GDM1 (cell line): ENCODE measurements at regions not wholly inside any gene's neighbourhood (a gene's known extent, or its start where the extent isn't known, plus 50 kb on each side); places are given as distances from the start of the nearest gene placed in this dataset.

ENCODE experiments used
- DNase-seq: peaks from one replicate; lab custom pipeline; 2025; lab: John Stamatoyannopoulos, UW

DNA sequence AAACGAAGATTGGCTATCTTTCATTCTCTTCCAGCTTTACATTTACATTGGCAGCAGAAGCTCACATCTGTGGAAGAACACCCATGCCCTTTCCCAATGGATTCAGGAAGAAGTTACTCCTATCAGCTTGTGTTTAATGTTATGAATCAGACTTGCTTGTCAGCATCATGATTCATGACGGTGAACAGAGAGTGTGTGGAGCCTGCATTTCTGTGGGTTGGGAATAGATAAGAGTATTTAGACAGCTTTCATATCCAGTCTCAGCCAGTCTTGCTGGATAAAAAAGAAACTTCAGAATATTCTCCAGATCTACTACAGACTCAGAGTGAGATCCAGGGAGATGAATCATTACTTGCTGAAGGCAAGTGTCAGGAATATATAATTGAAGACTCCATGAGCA lies 812.9 kb upstream of the ZNF608 start:
- DNase-seq: no peak

- no peak for DNase-seq
Measured at GRCh38 chr5:125560476-125561225, 814.2 kb upstream of the ZNF608 start.

- no peak for DNase-seq
Measured at GRCh38 chr5:125564317-125564975, 818.0 kb upstream of the ZNF608 start.

GRCh38 chr5:125574491-125575044 lies 828.1 kb upstream of the ZNF608 start:
- DNase-seq: no peak

DNA sequence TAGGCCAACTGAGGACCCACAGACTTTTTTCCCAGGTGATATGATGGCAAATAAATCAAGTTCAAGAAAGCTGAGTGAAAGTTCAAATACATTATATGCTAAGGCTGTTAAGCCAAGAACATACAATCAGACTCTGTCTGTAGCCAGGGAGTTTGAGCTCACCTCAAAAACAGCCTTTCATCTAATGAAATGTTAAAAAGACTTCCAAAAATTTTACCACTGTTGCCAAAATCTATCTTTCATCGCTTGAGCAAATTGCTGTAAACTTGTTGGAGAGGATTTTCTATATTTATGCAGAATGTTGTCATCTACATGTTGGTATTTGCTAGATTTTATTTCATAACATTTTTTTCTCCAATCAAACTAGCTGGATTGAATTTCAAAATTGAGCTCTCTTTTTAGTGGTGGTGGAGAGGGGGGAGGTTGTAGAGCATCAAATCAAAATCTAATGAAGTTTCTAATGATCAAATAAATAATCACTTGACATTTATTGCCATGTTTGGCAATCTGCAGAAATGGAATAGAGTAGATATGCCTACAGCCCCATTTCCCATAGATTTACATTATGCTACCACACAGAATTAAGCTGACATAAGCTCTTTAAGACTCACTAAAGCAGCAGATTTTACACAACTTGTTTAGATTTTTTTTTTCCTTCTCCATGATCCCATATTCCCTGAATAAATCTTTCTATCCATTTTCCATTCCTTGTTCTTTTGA lies 828.9 kb upstream of the ZNF608 start:
- no peak for DNase-seq

- no peak for DNase-seq
Measured at GRCh38 chr5:125575891-125576505, 829.6 kb upstream of the ZNF608 start.

DNA sequence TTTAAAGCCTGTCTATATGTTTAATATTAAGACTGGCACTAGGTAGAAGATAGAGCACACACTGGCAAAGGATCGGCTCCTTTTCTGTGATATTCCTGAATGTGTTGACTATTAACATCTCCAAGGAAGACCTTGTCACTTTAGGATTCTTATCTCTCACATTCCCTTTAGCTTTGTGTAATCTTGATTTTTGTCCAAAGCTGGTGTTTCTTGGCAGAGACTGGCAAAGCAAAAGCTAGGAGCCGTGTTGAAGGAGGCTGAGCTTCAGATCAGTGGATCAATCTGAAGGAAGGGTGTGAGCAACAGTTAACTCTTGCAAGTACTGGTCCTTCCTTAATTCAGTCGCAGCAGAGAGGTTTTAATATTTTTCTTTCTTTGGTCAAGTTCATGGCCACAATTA lies 830.4 kb upstream of the ZNF608 start:
- no peak for DNase-seq

- DNase-seq: no peak
Measured at GRCh38 chr5:125578551-125578950, 832.1 kb upstream of the ZNF608 start.

GRCh38 chr5:125579182-125579581 lies 832.7 kb upstream of the ZNF608 start:
- no peak for DNase-seq

GRCh38 chr5:125581311-125581710 lies 834.9 kb upstream of the ZNF608 start:
- DNase-seq: no peak

- DNase-seq: no peak
Measured at GRCh38 chr5:125582352-125582751, 835.9 kb upstream of the ZNF608 start.

DNA sequence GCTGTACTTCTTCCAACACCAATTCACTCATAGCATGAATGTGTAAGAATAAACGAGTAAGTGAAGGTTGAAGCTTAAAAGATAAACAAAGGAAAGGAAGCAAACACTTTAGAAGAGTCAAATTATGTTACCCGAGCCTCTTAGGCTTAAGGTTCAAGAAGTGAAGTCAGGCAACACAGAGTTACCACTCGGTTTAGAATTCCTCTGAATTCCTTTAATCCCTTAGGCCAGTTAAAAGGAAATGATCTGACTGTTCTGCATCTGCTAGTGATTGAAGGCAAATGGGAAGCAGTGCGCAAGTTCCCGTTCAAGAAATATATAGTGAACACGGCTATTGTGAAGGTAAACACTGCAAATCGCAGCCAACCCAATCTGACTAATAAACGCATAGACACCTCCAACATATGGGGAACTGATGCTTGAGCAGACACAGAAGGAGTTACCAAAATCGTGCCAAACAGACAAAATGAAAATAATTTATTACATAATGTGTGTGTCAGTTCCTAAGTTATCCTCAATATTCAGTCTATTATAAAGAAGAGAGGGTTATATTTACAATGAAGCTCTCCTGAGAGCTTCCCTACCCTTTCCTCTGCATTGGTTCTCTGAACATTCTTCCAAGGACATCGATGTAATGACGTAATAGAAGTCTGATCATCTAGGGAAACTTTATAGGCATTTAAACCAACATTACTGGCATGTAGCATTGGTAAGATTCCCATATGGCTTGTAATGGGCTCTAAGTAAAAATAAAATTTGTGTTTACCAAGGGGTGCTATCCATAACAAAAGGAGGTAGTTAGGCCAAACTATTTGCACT lies 837.1 kb upstream of the ZNF608 start:
- no peak for DNase-seq

DNA sequence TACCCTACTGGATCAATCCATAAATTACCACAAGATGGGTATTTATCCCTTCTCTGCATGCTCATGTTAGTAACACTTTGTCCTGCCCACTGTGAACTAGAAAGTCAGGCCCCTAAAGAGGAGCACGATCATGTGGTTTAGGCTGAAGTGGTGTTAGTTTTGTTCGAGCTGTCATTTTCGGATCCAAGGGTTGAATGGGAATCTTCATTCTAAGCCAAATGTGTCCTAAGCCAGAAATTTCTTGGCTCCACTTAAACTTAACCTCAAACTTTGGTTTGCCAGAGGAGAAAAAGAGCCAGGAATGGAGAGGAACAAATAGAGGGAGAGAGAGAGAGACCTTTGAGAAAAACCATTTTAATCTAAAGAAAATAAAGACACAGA lies 837.7 kb upstream of the ZNF608 start:
- no peak for DNase-seq

GRCh38 chr5:125587631-125588030 lies 835.6 kb upstream of the GRAMD2B start:
- no peak for DNase-seq

DNA sequence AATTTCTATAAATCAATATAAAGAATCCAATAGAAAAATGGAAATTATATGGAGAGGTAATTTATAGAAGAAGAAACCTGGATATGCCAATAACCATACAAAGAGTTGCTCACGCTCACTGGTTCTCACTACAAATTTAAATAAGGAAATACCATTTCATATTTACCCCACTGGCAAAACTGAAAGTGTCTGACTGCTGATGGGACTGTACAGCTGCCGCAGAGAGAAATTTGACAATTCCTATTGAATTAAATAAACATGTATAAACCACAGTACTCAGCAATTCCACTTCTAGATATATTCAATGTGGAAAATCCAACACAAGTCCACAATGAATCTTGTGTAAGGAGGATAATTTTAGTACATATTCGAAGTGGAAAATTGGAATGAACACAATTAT lies 830.4 kb upstream of the GRAMD2B start:
- DNase-seq: no peak

GRCh38 chr5:125595095-125595494 lies 828.1 kb upstream of the GRAMD2B start:
- DNase-seq: no peak

DNA sequence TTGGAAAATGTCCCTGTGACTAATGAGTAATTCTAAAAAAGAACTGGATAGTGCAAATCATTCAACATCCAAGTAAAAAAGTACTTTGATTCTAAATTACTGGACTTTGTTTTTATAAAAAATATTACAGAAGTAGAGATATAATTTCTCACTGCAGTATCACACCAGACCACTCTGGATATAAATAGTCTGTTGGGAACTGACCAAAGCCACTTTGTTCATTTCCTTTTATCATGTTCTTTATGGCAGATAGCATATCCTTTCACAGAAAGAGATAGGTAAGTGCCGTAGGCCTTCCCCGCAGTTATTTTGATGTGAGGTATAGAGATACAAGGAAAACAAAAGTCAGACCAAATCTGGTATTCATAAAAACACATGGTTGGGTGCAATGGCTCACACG lies 827.4 kb upstream of the GRAMD2B start:
- DNase-seq: no peak

DNA sequence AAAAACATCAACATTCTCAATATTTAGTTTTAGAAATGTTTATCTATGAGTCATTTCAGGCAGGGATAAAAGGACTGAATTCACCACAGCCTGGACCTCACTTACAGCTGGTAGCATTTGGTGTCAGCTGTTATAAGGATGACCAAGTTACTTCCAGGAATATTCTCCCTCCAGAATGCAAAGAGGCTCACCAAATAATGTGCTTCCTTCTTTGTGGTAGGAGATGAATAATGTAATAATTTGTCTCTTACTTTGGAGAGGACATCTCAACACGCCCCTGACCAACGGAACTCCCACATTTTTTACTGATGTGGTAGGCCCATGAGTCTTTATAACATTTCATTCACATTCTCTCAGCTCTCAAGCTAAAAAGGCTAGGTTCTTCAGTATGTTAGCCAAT lies 825.9 kb upstream of the GRAMD2B start:
- DNase-seq: no peak

GRCh38 chr5:125600559-125600958 lies 822.6 kb upstream of the GRAMD2B start:
- no peak for DNase-seq

DNA sequence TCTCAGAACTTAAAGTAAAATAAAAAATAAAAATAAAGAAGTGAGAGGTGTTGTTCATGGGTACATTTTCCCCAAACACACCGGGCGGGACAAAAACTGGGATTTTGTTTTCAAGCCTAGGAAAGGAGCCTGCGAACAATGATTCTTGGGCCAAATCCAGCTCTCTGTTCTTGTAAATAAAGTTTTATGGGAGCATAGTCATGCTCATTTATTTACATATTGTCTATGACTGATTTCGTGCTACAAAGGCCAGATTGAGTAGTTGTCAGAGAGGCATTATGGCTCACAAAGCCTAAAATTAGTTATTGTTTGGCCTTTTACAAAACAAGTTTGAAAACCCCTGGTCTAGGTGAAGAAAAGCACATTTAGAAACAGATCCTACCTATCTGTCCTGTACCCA lies 821.0 kb upstream of the GRAMD2B start:
- DNase-seq: no peak

GRCh38 chr5:125603321-125603720 lies 819.9 kb upstream of the GRAMD2B start:
- DNase-seq: no peak

GRCh38 chr5:125604104-125604503 lies 819.1 kb upstream of the GRAMD2B start:
- no peak for DNase-seq
